ENCODE measurements at regions not wholly inside any gene's neighbourhood (a gene's known extent, or its start where the extent isn't known, plus 50 kb on each side); places are given as distances from the start of the nearest gene placed in this dataset.
"Not testable (repeated sequence)": the region's sequence is repeated elsewhere in the genome, so short reads cannot be mapped to it uniquely, and the experiment has no call there.

- TF ChIP-seq MAX (IDR thresholded peaks at IDR 0.05) = no peak
- TF ChIP-seq ZBTB33 (IDR thresholded peaks at IDR 0.05) = no peak
- TF ChIP-seq RXRA (IDR thresholded peaks at IDR 0.05) = no peak
These were observed 682.6 kb downstream of the JRKL start (continued) for GRCh38 chr11:97072420-97072819.

- not testable (repeated sequence) for H3K27ac ChIP-seq (ENCODE audit: low read depth in 1 of 2, low read length in 2 of 2); H3K4me1 ChIP-seq (ENCODE audit: control insufficient read depth in 4 of 4, insufficient read depth in 4 of 4, low read length in 3 of 4); DNase-seq (ENCODE audit: low spot score); H3K27me3 ChIP-seq (ENCODE audit: control insufficient read depth in 4 of 4, insufficient read depth in 4 of 4, low read length in 3 of 4); H3K36me3 ChIP-seq (ENCODE audit: control insufficient read depth in 4 of 4, insufficient read depth in 3 of 4, low read depth in 1 of 4, low read length in 3 of 4); H3K9ac ChIP-seq (ENCODE audit: low read depth in 1 of 2, low read length in 2 of 2); H3K4me3 ChIP-seq (ENCODE audit: low read depth in 1 of 3, low read length in 3 of 3)
- H3K9me3 ChIP-seq (ENCODE audit: control insufficient read depth in 4 of 4, low read length in 3 of 4) = peaks cover 0 to 15% (median 5%) of the 10 kb centered on the region in 4 donors
- WGBS = 88% methylated on average over 18 of the region's 19 CpGs
These were observed 686.9 kb downstream of the JRKL start for GRCh38 chr11:97076666-97077065.

DNA sequence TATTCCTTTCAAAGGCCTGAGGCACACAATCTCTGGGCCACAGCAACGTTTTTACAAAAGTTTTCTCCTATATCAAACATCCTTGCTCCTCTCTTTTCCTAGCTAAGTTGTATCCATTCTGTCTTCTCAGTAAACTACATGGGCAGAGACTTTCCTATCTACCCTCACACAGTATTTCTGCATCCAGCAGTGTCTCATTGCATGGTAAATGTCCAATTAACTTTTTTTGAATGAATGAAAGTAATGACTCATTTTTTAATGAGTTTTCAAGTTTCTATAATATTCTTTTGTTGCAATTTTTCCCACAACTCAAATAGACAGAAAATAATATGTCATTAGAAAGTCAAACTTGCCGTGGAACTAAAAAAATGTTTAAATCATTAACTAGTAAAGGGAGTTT, 688.6 kb downstream of the JRKL start:
- TF ChIP-seq NR2F2 (IDR thresholded peaks at IDR 0.05) = no peak
- TF ChIP-seq RAD21 (IDR thresholded peaks at IDR 0.05) = no peak
- no peak for TF ChIP-seq FOXA1 (IDR thresholded peaks at IDR 0.05)
- no peak for TF ChIP-seq CTCF (IDR thresholded peaks at IDR 0.05; ENCODE audit: low read depth, low read length, missing input control)
- no peak for TF ChIP-seq RXRA (IDR thresholded peaks at IDR 0.05)
- TF ChIP-seq MAX (IDR thresholded peaks at IDR 0.05) = no peak
- no peak for TF ChIP-seq FOXA2 (IDR thresholded peaks at IDR 0.05)
- TF ChIP-seq JUND (IDR thresholded peaks at IDR 0.05) = no peak
- no peak for TF ChIP-seq EGR1 (IDR thresholded peaks at IDR 0.05; ENCODE audit: low read depth in 2 of 2)
- TF ChIP-seq, protein P1, sequence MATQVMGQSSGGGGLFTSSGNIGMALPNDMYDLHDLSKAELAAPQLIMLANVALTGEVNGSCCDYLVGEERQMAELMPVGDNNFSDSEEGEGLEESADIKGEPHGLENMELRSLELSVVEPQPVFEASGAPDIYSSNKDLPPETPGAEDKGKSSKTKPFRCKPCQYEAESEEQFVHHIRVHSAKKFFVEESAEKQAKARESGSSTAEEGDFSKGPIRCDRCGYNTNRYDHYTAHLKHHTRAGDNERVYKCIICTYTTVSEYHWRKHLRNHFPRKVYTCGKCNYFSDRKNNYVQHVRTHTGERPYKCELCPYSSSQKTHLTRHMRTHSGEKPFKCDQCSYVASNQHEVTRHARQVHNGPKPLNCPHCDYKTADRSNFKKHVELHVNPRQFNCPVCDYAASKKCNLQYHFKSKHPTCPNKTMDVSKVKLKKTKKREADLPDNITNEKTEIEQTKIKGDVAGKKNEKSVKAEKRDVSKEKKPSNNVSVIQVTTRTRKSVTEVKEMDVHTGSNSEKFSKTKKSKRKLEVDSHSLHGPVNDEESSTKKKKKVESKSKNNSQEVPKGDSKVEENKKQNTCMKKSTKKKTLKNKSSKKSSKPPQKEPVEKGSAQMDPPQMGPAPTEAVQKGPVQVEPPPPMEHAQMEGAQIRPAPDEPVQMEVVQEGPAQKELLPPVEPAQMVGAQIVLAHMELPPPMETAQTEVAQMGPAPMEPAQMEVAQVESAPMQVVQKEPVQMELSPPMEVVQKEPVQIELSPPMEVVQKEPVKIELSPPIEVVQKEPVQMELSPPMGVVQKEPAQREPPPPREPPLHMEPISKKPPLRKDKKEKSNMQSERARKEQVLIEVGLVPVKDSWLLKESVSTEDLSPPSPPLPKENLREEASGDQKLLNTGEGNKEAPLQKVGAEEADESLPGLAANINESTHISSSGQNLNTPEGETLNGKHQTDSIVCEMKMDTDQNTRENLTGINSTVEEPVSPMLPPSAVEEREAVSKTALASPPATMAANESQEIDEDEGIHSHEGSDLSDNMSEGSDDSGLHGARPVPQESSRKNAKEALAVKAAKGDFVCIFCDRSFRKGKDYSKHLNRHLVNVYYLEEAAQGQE (IDR thresholded peaks at IDR 0.05) = no peak
- no peak for TF ChIP-seq ZBTB33 (IDR thresholded peaks at IDR 0.05)
- no peak for TF ChIP-seq GABPA (IDR thresholded peaks at IDR 0.05 in 1 of 2, conservative IDR thresholded peaks at IDR 0.05 in 1 of 2)
- TF ChIP-seq, protein P2, sequence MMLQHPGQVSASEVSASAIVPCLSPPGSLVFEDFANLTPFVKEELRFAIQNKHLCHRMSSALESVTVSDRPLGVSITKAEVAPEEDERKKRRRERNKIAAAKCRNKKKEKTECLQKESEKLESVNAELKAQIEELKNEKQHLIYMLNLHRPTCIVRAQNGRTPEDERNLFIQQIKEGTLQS (IDR thresholded peaks at IDR 0.05) = no peak
- TF ChIP-seq YY1 (IDR thresholded peaks at IDR 0.05) = no peak
- no peaks in the 10 kb centered on the region for H3K27me3 ChIP-seq (ENCODE audit: control insufficient read depth in 4 of 4, insufficient read depth in 4 of 4, low read length in 3 of 4)
- H3K36me3 ChIP-seq (ENCODE audit: control insufficient read depth in 4 of 4, insufficient read depth in 3 of 4, low read depth in 1 of 4, low read length in 3 of 4) = no peaks in the 10 kb centered on the region
- H3K9me3 ChIP-seq (ENCODE audit: control insufficient read depth in 4 of 4, low read length in 3 of 4) = peaks cover 0 to 8% (median 2%) of the 10 kb centered on the region in 4 donors
- H3K4me3 ChIP-seq (ENCODE audit: low read depth in 1 of 3, low read length in 3 of 3) = no peak overlapping the region
- no peak overlapping the region for H3K27ac ChIP-seq (ENCODE audit: low read depth in 1 of 2, low read length in 2 of 2)
- H3K9ac ChIP-seq (ENCODE audit: low read depth in 1 of 2, low read length in 2 of 2) = no peak overlapping the region
- no peak for DNase-seq (ENCODE audit: low spot score)
- 42% methylated on average over 2 of the region's 2 CpGs for WGBS
- H3K4me1 ChIP-seq (ENCODE audit: control insufficient read depth in 4 of 4, insufficient read depth in 4 of 4, low read length in 3 of 4) = no peaks in the 10 kb centered on the region
